HG03139 (cell line): ENCODE measurements at regions not wholly inside any gene's neighbourhood (a gene's known extent, or its start where the extent isn't known, plus 50 kb on each side); places are given as distances from the start of the nearest gene placed in this dataset.

Experiments
- ATAC-seq: cut with Tn5 transposase; IDR thresholded peaks from one replicate; pipeline ENCODE4 v1.9.1; 2021; ENCODE audit not compliant: unreplicated experiment

DNA sequence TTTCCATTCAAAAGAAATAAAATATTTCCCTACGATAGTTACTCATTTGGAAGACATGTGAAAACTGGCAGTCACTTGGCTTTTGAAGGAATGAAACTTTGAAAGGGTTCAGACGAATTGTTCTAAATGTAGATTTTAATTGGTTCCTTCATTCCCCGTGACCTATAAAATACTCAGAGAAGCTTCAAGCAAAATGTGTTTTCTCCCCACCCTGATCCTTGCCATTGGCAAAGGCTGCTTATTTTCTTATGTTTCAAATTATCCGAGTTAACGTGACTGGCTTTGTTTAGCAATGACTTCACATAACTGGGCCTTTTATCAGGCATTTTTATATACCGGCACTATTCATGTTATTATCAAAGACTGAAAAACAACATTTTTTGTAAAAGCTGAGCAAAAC, 204.1 kb upstream of the NEIL3 start:
- no peak for ATAC-seq

GRCh38 chr4:177107288-177107921, 202.3 kb upstream of the NEIL3 start:
- no peak for ATAC-seq

DNA sequence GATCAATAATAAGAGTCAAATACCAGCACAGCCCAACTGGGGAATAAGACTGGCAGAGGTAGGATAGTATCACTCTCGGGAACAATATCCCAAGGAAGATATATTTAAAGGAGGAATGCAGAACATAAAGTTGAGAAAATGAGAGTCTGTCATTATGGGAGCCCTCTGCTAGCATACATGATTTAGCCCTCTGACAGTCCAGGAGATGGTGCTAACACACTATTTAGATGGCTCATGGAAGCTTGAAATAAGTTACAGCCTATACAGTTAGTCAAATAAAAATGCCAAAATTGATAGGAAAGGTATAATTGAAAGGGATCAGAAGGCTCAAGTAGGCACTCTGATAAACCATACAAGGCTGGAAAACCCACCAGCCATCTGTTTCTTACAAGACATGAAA, 201.0 kb upstream of the NEIL3 start:
- ATAC-seq = no peak

GRCh38 chr4:177109769-177110168, 199.9 kb upstream of the NEIL3 start:
- no peak for ATAC-seq

DNA sequence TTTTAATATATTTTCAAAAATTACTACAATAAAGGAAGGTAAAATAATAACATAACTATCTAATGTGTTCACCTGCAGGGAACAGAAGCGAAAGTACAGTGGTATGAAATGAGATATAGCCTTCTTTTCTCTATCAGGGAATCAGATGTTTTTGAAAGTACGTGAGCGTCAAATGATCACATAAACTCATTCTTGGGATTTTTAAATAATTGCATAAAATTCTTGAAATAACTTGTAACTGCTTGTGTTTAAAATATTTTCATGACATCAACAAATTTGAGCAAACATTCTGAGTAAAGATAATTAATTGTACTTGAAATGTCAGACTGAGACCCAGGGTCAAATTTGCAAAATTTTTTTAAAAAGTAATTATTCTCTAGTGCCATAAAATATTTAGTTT, 193.5 kb upstream of the NEIL3 start:
- no peak for ATAC-seq

DNA sequence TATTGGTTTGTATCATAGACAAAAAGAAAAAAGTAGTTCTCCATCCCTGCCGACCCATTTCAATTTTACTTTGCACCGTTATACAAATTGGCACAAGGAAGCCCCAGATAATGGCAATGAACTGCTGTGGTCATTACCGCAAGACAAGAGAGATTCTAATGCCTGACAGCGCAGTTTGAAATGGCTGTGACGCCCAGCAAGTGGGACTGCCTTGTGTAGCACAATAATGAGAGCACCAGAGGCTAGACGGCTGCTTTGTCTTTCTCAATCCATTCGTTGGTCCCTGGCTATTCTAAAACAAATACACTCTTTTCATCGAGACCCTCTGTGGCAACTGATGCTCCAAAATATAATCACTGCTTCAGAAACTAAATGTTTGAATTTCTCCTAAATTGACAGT, 192.4 kb upstream of the NEIL3 start:
- no peak for ATAC-seq

DNA sequence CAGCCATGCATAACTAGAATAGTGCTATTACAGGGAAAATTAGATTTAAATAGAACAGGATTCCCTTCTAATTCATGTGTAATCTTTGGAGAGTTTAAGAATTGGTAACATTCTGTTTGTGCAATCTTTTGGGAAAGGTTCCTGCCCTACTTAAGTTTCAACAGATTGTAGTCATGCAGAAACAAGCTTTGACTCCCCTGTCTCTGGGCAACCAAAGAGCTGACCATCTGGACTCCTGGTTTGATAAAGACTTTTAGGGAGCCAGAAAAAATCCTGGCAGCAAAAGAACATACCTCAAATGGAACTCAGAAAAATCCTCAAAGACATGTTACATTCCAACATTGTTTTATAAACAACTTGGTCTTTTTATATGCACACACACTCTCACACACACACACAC, 191.1 kb upstream of the NEIL3 start:
- ATAC-seq = no peak

- no peak for ATAC-seq
Measured at GRCh38 chr4:177119021-177119471, 190.6 kb upstream of the NEIL3 start.

- no peak for ATAC-seq
Measured at GRCh38 chr4:177119691-177120090, 190.0 kb upstream of the NEIL3 start.

GRCh38 chr4:177123811-177124210, 185.9 kb upstream of the NEIL3 start:
- ATAC-seq = no peak

DNA sequence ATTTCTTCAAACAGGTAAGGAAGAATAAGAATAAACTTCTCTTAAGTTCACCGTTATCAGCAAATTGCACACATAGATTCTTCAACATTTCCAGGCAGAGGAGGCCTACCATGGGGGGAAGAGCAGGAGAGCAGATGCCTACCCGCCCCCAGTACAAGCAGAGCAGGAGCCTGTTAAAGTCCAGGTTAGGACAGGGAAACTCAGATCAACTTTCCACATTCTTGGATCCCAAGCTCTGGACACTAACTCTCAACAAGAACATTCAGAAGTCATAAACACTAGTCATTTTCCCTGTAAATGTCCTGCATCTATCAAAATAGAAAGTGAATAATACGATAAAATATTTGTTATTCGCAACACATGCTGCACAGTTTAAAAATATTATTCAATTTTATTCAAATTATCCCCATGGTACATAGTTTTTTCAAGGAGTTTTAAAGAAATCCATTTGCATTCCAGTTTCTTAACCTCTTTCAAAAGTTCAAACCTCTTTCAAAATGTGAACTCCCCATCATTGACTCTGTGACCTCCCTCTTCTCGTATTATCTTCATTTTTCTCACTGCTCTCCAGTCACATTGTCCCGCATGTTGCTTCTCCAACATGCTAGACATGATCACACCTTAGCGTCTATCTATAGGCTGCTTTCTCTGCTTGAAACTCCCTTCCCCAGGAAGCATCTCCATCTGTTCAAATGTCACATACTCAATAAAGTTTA, 185.2 kb upstream of the NEIL3 start:
- ATAC-seq = no peak

DNA sequence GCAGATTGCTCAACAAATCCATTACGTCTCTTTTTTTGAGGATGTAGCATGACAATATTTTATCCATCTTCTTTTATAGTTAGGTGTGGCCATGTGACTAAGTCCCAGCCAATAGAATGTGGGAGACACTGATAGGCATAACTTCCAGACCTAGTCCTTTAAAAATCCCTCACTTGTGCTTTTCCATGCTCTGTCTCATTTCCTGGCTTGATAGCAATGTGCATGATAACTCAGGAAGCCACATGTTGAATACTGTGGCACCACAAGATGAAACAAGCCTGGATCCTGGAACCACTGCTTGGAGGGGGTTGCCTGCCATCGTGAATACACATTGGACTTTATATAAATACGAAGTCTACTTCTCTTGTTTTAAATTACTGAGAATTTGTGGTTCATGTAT, 184.0 kb upstream of the NEIL3 start:
- no peak for ATAC-seq

GRCh38 chr4:177127658-177128057, 182.0 kb upstream of the NEIL3 start:
- no peak for ATAC-seq

DNA sequence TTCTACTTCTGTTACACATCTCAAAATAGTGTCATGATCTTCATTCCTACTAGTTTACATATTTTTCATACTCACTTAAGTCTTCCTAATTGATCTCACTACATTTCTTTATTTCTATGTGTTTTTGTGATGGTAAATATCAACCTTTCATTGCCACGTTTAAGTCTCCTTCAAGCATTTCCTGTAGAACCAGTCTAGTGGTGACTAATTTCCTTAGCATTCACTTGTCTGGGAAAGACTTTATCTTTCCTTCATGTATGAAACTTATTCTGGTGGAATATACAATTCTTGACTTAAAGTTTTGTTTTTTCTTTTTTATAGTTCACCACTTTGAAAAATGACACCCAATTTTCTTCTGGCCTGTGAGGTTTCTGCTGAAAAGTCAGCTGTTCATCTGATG, 181.4 kb upstream of the NEIL3 start:
- ATAC-seq = no peak

GRCh38 chr4:177131736-177132135, 177.9 kb upstream of the NEIL3 start:
- no peak for ATAC-seq

DNA sequence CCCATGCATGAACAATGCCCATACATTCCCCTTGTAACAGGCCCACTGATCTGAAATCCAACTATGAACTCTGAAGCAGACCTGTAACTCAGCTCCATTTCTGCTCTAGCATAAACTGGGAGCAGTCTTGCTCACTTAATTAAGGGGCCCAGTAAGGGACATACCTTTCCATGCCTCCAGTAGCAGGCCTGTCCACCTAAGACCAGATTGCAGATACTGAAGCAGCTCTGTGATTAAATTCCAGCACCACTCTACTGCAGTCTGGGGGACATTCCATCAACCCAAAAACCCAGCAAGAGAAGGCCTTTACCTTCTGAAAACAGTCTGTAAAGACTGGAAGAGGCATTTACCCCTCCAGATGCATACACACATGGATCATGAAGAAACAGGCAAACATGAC, 162.0 kb upstream of the NEIL3 start:
- no peak for ATAC-seq

- ATAC-seq = no peak
Measured at GRCh38 chr4:177155454-177155853, 154.2 kb upstream of the NEIL3 start.

- ATAC-seq = no peak
Measured at GRCh38 chr4:177159600-177159999, 150.1 kb upstream of the NEIL3 start.

DNA sequence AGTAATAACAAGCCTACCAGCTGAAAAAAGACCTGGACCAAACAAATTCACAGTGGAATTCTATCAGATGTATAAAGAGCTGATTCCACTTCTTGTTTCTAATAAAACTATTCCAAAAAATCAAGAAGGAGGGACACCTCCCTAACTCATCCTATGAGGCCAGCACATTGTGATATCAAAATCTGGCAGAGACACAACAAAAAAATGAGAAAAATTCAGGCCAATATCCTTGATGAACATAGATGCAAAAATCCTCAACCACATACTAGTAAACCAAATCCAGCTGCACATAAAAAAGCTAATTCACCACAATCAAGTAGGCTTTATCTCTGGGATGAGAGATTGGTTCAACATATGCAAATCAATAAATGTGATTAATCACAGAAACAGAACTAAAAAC, 147.9 kb upstream of the NEIL3 start:
- no peak for ATAC-seq

DNA sequence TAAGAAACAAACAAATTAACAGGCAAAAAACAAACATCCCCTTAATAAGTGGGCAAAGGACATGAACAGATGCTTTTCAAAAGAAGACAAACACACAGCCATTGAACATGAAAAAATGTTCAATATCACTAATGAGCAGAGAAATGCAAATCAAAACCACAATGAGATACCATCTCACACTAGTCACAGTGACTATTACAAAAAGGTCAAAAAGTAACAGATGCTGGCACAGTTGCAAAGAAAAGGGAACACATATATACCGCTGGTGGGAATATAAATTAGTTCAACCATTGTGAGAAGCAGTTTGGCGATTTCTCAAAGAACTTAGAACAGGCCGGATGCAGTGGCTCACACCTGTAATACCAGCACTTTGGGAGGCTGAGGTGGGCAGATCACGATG, 146.1 kb upstream of the NEIL3 start:
- no peak for ATAC-seq

DNA sequence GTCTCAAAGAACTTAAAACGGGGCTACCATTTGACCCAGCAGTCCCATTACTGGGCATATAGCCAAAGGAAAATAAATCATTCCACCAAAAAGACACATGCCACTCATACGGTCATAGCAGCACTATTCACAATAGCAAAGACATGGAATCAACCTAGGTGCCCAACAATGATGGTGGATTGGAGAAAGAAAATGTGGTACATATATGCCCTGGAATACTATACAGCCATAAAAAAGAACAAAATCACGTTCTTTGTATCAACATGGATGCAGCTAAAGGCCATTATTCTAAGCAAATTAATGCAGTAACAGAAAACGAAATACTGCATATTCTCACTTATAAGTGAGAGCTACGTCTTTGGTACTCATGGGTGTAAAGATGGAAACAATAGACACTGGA, 138.1 kb upstream of the NEIL3 start:
- ATAC-seq = no peak

- ATAC-seq = no peak
Measured at GRCh38 chr4:177175473-177175872, 134.2 kb upstream of the NEIL3 start.

GRCh38 chr4:177177541-177178081, 132.1 kb upstream of the NEIL3 start:
- ATAC-seq = no peak
